KOPT-K1 (cell line): ENCODE measurements at regions not wholly inside any gene's neighbourhood (a gene's known extent, or its start where the extent isn't known, plus 50 kb on each side); places are given as distances from the start of the nearest gene placed in this dataset.

Experiments used
- H3K27ac ChIP-seq: fragments of 200-600 bp; sonication (generic); 2 replicates; pipeline ENCODE4 v1.5.1; 2016; ENCODE audit warnings: antibody characterized with exemption, mild to moderate bottlenecking, low read depth, low read length; ENCODE audit not compliant: poor library complexity, severe bottlenecking
- H3K36me3 ChIP-seq: fragments of 200-600 bp; sonication (generic); 2 replicates; pipeline ENCODE4 v1.5.1; 2017; ENCODE audit warnings: antibody characterized with exemption, mild to moderate bottlenecking, low read length, moderate library complexity; ENCODE audit not compliant: insufficient read depth
- H3K9me3 ChIP-seq: fragments of 200-600 bp; sonication (generic); 2 replicates; pipeline ENCODE4 v1.5.1; 2017; ENCODE audit warnings: antibody characterized with exemption, low read length, mild to moderate bottlenecking; ENCODE audit not compliant: insufficient read depth, poor library complexity, severe bottlenecking

DNA sequence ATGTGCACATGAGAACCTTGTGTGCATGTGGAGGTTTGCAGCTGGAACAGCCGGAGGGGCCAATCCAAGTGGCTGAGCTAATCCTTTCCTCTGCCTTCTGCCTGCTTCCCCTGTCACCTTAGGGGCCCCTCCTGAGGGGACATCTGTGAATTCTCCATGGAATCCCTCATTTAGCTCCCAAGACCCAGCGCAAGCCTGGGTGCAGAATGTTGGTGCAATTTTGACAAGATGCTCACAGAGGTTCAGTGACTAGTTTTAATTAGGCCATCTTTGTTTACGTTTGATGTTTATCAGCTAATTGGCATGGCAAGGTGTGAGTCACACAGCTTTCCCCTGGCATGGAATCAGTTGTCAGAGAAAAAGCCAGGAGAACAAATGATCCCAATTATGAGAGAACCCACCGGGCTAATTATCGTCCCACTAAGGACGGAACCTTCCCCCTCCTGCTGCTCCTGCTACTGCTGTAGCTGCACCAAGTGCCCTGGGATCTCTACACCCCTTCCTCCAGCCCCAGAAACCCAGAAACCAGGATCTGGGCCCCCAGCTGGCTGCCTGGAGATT, 63.6 kb upstream of the PAX6 start:
- H3K27ac ChIP-seq: no peak overlapping the region
- no peaks in the 10 kb centered on the region for H3K9me3 ChIP-seq
- no peaks in the 10 kb centered on the region for H3K36me3 ChIP-seq

DNA sequence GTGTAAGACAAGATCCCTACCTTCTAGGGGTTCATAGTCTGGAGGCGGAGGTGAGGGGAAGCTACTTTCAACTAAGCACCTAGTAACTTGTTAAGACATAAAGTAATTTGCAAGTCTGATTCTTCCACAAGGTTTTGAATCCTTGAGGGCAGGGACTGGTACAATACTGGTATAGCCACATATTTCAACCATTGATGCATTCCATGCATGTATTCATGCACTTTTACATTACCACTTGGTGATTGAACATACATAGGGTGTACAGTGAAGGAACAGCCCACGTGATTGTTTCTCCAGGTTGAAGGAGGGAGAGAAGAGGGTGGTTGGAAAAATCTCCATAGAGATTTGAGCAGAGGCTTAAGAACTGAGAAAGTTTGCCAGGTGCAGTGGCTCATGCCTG, 62.0 kb upstream of the PAX6 start:
- Histone ChIP-seq H3K27ac (no peak overlapping the region), H3K36me3 (no peaks in the 10 kb centered on the region)

DNA sequence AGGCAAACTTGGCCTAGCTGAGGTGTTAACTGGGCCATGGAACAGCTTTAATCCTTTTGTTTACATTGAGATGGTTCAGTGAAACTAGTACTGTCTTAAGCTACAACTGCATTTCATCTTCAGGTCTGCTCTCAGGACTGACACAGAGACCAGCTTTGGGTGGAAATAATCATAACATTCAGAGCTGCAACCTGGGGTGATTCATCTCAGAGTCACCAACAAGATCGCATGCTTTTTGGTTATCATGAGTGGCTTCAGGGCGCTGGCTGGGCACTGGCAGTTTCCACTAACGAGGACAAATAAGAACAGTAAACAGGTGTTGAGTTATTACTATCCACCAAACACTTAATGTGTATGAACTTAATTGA, 60.9 kb upstream of the PAX6 start:
- H3K27ac ChIP-seq: no peak overlapping the region
- no peaks in the 10 kb centered on the region for H3K9me3 ChIP-seq
- H3K36me3 ChIP-seq: no peaks in the 10 kb centered on the region

More for the DNA sequence above, 62.0 kb upstream of the PAX6 start:
- no peaks in the 10 kb centered on the region for H3K9me3 ChIP-seq

DNA sequence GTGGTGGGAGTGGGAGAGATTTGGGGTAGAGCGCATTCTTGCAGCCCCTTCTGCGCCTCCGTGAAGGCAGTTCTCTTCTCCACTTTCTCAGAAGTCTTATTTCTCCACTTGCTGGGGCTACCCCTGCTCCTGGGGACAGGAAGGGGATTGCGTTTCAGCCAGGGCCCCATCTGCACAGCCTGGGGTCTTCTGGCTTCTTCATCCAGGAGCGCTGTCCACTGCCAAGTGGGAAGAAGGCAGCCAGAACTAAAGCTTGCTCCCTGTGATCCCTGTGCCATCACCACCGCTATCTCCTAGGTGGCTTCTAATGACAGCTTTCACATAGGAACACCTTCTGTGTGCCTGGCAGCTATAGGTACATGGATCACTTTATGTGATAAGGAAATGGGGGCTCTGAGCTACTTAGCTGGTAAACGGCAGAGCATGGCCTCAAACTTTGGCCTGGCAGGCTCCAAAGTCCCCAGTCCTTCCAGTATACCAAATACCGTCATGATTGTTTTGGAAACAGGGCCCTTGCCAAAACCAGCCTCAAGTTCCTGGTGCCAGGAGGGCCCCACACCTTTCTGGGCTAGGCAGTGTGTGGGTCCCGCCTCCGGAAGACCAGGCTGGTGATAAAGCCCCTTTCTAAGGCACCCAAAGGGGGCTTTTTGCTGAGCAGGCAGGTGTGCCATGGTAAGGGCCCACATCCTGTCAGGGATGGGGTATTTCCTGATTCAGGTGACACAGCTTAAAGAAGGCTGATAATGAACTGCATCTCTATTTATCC, 60.4 kb upstream of the PAX6 start:
- Histone ChIP-seq H3K36me3 (no peaks in the 10 kb centered on the region), H3K9me3 (no peaks in the 10 kb centered on the region), H3K27ac (no peak overlapping the region)

DNA sequence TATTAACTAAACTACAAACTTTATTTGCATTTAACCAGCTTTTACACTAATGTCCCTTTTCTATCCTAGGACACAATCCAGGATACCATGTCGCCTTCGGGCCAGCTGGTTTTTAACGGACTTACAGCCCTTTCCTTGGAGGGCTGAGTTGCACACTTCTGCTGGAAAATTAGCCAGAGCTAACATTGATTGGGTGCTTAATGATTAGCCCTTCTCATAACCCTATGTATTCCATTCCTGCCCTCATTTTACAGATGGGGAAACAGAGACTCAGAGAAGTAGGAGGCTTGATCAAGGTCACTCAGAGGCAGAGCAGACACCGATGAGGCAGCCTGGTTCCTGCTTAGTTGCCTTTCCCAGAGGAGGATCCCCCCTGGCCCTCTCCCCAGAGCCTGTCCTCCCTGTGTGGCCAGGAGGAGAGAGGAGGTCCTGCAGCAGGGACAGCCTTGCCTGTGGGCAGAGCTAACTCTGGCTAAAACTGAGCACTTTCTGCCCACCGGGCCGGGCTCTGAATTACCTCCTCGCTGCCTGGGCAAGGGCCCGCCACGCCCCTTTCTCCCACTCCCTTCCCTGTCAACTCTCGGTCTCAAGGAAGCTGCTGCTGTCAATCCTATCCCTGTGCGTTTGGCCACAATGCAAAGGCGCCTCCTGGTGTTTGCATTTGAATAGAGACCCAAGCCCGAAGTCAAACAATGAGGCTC, 59.6 kb upstream of the PAX6 start:
- Histone ChIP-seq H3K27ac (no peak overlapping the region), H3K9me3 (no peaks in the 10 kb centered on the region), H3K36me3 (no peaks in the 10 kb centered on the region)

DNA sequence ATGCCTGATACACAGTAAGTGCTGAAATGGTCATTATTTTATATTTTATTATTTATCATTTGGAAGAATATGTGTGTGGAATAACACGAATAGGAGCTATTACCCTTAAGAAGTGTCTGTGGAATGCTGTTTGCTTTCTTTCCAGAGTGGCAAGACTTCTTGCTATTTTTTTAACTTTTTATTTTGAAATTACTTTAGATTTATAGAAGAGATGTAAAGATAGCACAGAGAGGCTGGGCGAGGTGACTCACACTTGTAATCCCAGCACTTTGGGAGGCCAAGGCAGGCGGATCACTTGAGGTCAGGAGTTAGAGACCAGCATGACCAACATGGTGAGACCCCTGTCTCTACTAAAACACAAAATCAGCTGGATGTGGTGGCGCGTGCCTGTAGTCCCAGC, 58.9 kb upstream of the PAX6 start:
- H3K27ac ChIP-seq: no peak overlapping the region
- no peaks in the 10 kb centered on the region for H3K9me3 ChIP-seq
- no peaks in the 10 kb centered on the region for H3K36me3 ChIP-seq

DNA sequence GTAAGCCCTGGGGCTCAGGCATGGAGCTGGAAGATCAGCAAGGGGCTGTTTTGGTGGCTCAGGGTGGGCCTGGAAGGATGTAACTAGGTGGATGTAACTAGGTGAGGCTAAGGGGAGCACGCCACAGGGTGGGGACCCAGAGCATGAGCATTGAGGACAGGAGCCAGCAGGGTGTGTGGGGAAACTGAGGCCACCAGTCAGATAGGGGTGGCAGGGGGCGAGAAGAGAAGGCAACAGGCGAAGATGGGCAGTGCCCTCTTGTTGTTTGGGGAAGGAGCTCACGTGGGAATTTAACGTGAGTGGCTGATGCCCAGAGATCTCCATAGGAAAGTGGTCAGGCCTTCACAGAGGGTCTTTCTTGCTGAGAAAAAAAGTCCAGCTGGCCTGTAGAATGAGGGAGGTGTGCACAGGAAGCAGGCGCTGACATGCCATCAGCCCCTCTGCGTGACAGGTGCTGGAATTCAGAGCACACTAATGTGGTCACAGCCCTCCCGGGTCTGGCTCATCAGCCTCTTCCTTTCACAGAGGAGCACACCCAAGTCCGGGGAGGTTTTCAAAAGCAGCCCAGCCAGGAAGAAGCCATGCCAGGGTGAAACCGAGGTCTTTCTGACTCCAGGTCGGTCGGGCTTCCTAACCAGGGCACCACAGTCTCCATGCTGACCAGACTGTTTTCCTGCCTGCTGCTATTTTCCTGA, 54.6 kb upstream of the PAX6 start:
- no peaks in the 10 kb centered on the region for H3K36me3 ChIP-seq

DNA sequence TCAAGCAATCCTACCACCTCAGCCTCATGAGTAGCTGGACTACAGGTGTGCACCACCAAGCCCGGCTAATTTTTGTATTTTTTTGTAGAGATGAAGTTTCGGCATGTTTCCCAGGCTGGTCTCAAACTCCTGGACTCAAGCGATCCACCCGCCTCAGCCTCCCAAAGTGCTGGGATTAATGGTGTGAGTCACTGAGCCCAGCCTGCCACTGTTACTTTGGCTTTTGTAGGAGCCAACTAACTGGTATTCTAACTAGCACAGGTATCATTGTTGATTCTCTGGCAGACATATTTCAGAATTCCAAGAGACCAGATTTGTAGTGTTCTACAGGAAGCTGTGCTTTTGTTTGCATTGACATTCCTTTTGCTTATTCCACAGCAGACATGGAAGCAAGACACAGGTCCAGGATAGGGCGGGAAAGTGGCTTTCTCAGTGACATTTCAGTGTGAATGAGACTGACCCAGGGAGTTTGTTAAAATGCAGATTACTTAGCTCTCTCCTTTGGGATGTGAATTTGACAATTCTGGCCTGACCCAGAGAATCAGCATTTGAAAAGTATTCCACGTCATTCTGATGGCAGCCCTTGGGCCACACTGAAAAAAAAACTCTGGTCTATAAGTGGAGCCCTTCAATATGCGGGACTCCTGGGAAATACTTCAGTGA, 52.2 kb upstream of the PAX6 start:
- Histone ChIP-seq H3K9me3 (peaks cover 7% of the 10 kb centered on the region), H3K27ac (no peak overlapping the region), H3K36me3 (no peaks in the 10 kb centered on the region)

More for the DNA sequence above, 54.6 kb upstream of the PAX6 start:
- Histone ChIP-seq H3K9me3 (peaks cover 7% of the 10 kb centered on the region), H3K27ac (no peak overlapping the region)

DNA sequence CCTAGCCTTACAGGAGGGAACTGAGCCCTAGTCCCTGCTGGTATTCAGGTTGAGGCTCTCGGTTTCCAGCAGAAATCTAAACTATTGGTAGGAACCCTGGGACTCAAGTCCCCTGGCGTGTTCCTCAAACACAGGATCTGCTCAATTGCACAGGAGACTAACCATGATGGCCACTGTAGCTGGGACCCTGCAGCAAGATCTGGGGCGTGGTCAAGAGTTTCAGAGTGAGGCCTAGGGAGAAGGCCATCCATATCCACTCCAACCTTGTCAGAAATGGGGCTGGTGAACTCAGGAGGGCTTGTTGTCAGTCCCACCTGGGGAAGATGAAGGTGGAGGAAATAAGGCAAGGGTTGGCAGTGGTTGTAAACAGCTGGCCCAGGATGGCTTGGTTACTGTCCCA, 49.9 kb upstream of the PAX6 start:
- Histone ChIP-seq H3K27ac (no peak overlapping the region), H3K9me3 (peaks cover 7% of the 10 kb centered on the region), H3K36me3 (no peaks in the 10 kb centered on the region)
